ENCODE measurements at regions not wholly inside any gene's neighbourhood (a gene's known extent, or its start where the extent isn't known, plus 50 kb on each side); places are given as distances from the start of the nearest gene placed in this dataset.

DNA sequence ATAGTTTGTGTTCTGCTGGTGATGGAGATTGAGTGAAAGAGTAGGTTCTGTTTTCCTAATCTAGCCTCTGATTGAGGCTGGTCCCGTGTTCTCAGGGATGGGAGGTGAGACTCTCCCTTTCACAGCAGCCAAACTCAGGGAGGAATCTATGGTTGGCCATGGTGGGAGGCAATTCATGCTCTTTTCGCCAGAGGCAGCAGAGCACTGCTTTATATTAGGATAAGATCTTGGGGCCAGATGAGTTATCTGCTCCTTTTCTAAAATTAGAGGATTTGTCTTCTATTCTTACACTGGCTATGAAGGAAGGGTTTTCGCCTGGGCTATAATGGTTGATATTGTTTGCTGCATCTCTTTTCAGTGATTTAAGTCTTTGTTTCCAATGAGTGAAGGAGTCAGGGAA lies 63.9 kb upstream of the NLGN4X start:
- TF ChIP-seq, protein P1, sequence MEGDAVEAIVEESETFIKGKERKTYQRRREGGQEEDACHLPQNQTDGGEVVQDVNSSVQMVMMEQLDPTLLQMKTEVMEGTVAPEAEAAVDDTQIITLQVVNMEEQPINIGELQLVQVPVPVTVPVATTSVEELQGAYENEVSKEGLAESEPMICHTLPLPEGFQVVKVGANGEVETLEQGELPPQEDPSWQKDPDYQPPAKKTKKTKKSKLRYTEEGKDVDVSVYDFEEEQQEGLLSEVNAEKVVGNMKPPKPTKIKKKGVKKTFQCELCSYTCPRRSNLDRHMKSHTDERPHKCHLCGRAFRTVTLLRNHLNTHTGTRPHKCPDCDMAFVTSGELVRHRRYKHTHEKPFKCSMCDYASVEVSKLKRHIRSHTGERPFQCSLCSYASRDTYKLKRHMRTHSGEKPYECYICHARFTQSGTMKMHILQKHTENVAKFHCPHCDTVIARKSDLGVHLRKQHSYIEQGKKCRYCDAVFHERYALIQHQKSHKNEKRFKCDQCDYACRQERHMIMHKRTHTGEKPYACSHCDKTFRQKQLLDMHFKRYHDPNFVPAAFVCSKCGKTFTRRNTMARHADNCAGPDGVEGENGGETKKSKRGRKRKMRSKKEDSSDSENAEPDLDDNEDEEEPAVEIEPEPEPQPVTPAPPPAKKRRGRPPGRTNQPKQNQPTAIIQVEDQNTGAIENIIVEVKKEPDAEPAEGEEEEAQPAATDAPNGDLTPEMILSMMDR (IDR thresholded peaks at IDR 0.05): no peak
- TF ChIP-seq, protein P2, sequence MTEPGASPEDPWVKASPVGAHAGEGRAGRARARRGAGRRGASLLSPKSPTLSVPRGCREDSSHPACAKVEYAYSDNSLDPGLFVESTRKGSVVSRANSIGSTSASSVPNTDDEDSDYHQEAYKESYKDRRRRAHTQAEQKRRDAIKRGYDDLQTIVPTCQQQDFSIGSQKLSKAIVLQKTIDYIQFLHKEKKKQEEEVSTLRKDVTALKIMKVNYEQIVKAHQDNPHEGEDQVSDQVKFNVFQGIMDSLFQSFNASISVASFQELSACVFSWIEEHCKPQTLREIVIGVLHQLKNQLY (CRISPR knock-in tag; IDR thresholded peaks at IDR 0.05): no peak
- TF ChIP-seq RORB (CRISPR knock-in tag; IDR thresholded peaks at IDR 0.05) (no peak), ZNF138 (CRISPR knock-in tag; conservative IDR thresholded peaks at IDR 0.05) (no peak)
